HEK293 (cell line): ENCODE measurements at regions not wholly inside any gene's neighbourhood (a gene's known extent, or its start where the extent isn't known, plus 50 kb on each side); places are given as distances from the start of the nearest gene placed in this dataset.

Experiments used
- CTCF ChIA-PET: fragments of 350-600 bp; formaldehyde crosslinking; extraction: SDS; loops from one replicate; lab custom pipeline; 2021; ENCODE audit warnings: antibody characterized with exemption; lab: Yijun Ruan, JAX
- POLR2A ChIA-PET: fragments of 300-600 bp; formaldehyde crosslinking; extraction: SDS; loops from one replicate; lab custom pipeline; 2020; ENCODE audit warnings: antibody characterized with exemption, inconsistent platforms; lab: Yijun Ruan, JAX
- H3K27ac ChIP-seq: fragments of 200-500 bp; sonication (Bioruptor generic); 2 replicates; pipeline ENCODE4 v1.5.1; 2014; ENCODE audit warnings: low read depth, low read length, control low read depth, inconsistent platforms; ENCODE audit errors: extremely low read depth
- H3K36me3 ChIP-seq, 2 experiments: fragments of 200-500 bp in 1 of 2; sonication (Bioruptor generic) in 1 of 2; 1 replicate in 1 of 2; 2 replicates in 1 of 2; pipeline ENCODE4 v1.5.1; 2014 to 2017; ENCODE audit warnings: inconsistent platforms in 2 of 2, low read length in 2 of 2; ENCODE audit not compliant: control insufficient read depth in 2 of 2, insufficient read depth in 1 of 2
- H3K4me1 ChIP-seq: fragments of 200-500 bp; sonication (Bioruptor generic); 2 replicates; pipeline ENCODE4 v1.5.1; 2014; ENCODE audit warnings: mild to moderate bottlenecking, low read length, inconsistent platforms; ENCODE audit not compliant: control insufficient read depth, insufficient read depth
- H3K4me3 ChIP-seq: 2 replicates; pipeline ENCODE4 v1.5.1; 2011; ENCODE audit warnings: low read depth, mild to moderate bottlenecking, control low read depth, low read length, moderate library complexity
- H3K9me3 ChIP-seq: fragments of 200-500 bp; sonication (Bioruptor generic); 2 replicates; pipeline ENCODE4 v1.5.1; 2014; ENCODE audit warnings: low read depth, low read length, inconsistent platforms; ENCODE audit not compliant: control insufficient read depth, insufficient read depth
- BCL11A ChIP-seq: fragments of 450-650 bp; formaldehyde crosslinking; IDR thresholded peaks from 2 replicates; pipeline ENCODE4 v1.5.1; 2016; ENCODE audit warnings: low read depth, missing biosample characterization, missing genetic modification characterization
- GLIS1 ChIP-seq: fragments of 450-650 bp; formaldehyde crosslinking; IDR thresholded peaks from 2 replicates; pipeline ENCODE4 v1.5.1; 2016; ENCODE audit warnings: missing biosample characterization, missing genetic modification characterization
- HOXA7 ChIP-seq: sonication (generic); formaldehyde crosslinking; IDR thresholded peaks from 2 replicates; pipeline ENCODE4 v1.8.1; 2022; ENCODE audit warnings: missing genetic modification reagents, borderline replicate concordance
- IKZF3 ChIP-seq: fragments of 450-650 bp; IDR thresholded peaks from 2 replicates; pipeline ENCODE4 v1.5.0; 2018; ENCODE audit warnings: missing biosample characterization, mild to moderate bottlenecking, missing genetic modification characterization, moderate library complexity
- INSM2 ChIP-seq: fragments of 450-650 bp; formaldehyde crosslinking; IDR thresholded peaks from 2 replicates; pipeline ENCODE4 v1.5.1; 2016; ENCODE audit warnings: missing biosample characterization, missing genetic modification characterization
- MYNN ChIP-seq: fragments of 450-650 bp; formaldehyde crosslinking; IDR thresholded peaks from 2 replicates; pipeline ENCODE4 v1.5.1; 2016; ENCODE audit warnings: missing biosample characterization, missing genetic modification characterization, borderline replicate concordance
- PRDM2 ChIP-seq: fragments of 450-650 bp; formaldehyde crosslinking; IDR thresholded peaks from 2 replicates; pipeline ENCODE4 v1.5.1; 2016; ENCODE audit warnings: missing biosample characterization, missing genetic modification characterization, borderline replicate concordance
- ZIC2 ChIP-seq: fragments of 450-650 bp; formaldehyde crosslinking; IDR thresholded peaks from 2 replicates; pipeline ENCODE4 v1.5.1; 2016; ENCODE audit warnings: missing biosample characterization, missing genetic modification characterization
- ZNF10 ChIP-seq: fragments of 450-650 bp; formaldehyde crosslinking; IDR thresholded peaks from 2 replicates; pipeline ENCODE4 v1.5.1; 2017; ENCODE audit warnings: missing biosample characterization, missing genetic modification characterization
- ZNF184 ChIP-seq: fragments of 450-650 bp; IDR thresholded peaks from 2 replicates; pipeline ENCODE4 v1.5.1; 2018; ENCODE audit warnings: missing biosample characterization, mild to moderate bottlenecking, missing genetic modification characterization
- ZNF2 ChIP-seq: fragments of 450-650 bp; formaldehyde crosslinking; IDR thresholded peaks from 2 replicates; pipeline ENCODE4 v1.5.1; 2016; ENCODE audit warnings: missing biosample characterization, missing genetic modification characterization
- ZNF202 ChIP-seq: fragments of 450-650 bp; formaldehyde crosslinking; IDR thresholded peaks from 2 replicates; pipeline ENCODE4 v1.5.1; 2016; ENCODE audit warnings: missing biosample characterization, missing genetic modification characterization, borderline replicate concordance
- ZNF292 ChIP-seq: fragments of 450-650 bp; formaldehyde crosslinking; IDR thresholded peaks from 2 replicates; pipeline ENCODE4 v1.5.1; 2016; ENCODE audit warnings: low read depth, missing biosample characterization, missing genetic modification characterization, borderline replicate concordance
- ZNF302 ChIP-seq: fragments of 450-650 bp; formaldehyde crosslinking; IDR thresholded peaks from 2 replicates; pipeline ENCODE4 v1.5.1; 2016; ENCODE audit warnings: missing biosample characterization, missing genetic modification characterization, low read depth
- ZNF324 ChIP-seq: fragments of 450-650 bp; formaldehyde crosslinking; IDR thresholded peaks from 2 replicates; pipeline ENCODE4 v1.5.1; 2016; ENCODE audit warnings: missing biosample characterization, missing genetic modification characterization
- ZNF350 ChIP-seq: fragments of 450-650 bp; formaldehyde crosslinking; IDR thresholded peaks from 2 replicates; pipeline ENCODE4 v1.5.0; 2017; ENCODE audit warnings: missing biosample characterization, mild to moderate bottlenecking, missing genetic modification characterization
- ZNF391 ChIP-seq: fragments of 450-650 bp; formaldehyde crosslinking; IDR thresholded peaks from 2 replicates; pipeline ENCODE4 v1.5.1; 2016; ENCODE audit warnings: low read depth, missing biosample characterization, missing genetic modification characterization, borderline replicate concordance
- ZNF529 ChIP-seq: fragments of 450-650 bp; formaldehyde crosslinking; IDR thresholded peaks from 2 replicates; pipeline ENCODE4 v1.5.1; 2017; ENCODE audit warnings: missing genetic modification characterization, missing biosample characterization; ENCODE audit not compliant: insufficient replicate concordance
- ZNF549 ChIP-seq: fragments of 450-650 bp; IDR thresholded peaks from 2 replicates; pipeline ENCODE4 v1.5.1; 2018; ENCODE audit warnings: missing biosample characterization, missing genetic modification characterization, mild to moderate bottlenecking, inconsistent platforms, moderate library complexity
- ZNF600 ChIP-seq: fragments of 450-650 bp; formaldehyde crosslinking; IDR thresholded peaks from 2 replicates; pipeline ENCODE4 v1.5.1; 2016; ENCODE audit warnings: missing biosample characterization, missing genetic modification characterization
- ZNF626 ChIP-seq: fragments of 450-650 bp; sonication (Bioruptor Pico); formaldehyde crosslinking; IDR thresholded peaks from 2 replicates; pipeline ENCODE4 v1.5.1; 2018; ENCODE audit warnings: missing biosample characterization, missing genetic modification characterization, inconsistent platforms
- ZNF658 ChIP-seq: fragments of 450-650 bp; formaldehyde crosslinking; IDR thresholded peaks from 2 replicates; pipeline ENCODE4; 2016; ENCODE audit warnings: missing biosample characterization, missing genetic modification characterization
- ZSCAN5A ChIP-seq: fragments of 450-650 bp; formaldehyde crosslinking; IDR thresholded peaks from 2 replicates; pipeline ENCODE4 v1.5.1; 2016; ENCODE audit warnings: missing biosample characterization, missing genetic modification characterization
- TF ChIP-seq, protein P1 (sequence below): fragments of 450-650 bp; formaldehyde crosslinking; IDR thresholded peaks from 2 replicates; pipeline ENCODE4 v1.5.1; 2016; ENCODE audit warnings: missing biosample characterization, missing genetic modification characterization
- TF ChIP-seq, protein P2 (sequence below): fragments of 450-650 bp; formaldehyde crosslinking; IDR thresholded peaks from 2 replicates; pipeline ENCODE4 v1.5.1; 2017; ENCODE audit warnings: missing biosample characterization, missing genetic modification characterization
- TF ChIP-seq, protein P3 (sequence below): fragments of 450-650 bp; formaldehyde crosslinking; IDR thresholded peaks from 2 replicates; pipeline ENCODE4 v1.5.1; 2016; ENCODE audit warnings: missing biosample characterization, missing genetic modification characterization

DNA sequence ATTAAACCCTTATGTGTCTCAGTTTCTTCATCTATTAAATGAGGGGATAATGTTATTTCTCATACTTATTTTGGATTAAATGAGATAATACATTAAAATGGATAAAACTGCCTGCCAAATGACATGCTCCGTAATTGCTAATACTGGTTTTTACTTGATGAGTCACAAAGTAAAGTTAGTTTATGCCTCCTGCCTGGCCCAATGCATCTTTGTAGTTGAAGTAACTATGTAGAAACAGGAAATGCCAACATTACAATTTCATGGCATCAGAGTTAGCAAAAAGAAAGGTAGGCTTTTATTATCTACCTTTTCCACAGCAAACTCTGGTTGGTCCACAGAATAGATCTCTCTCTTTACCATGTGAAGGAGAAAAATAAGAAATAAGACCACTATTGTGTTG, 214.5 kb downstream of the TBX15 start:
- H3K4me1 ChIP-seq: no peaks in the 10 kb centered on the region
- ChIA-PET POLR2A (no interaction called here), CTCF (no interaction called here)

DNA sequence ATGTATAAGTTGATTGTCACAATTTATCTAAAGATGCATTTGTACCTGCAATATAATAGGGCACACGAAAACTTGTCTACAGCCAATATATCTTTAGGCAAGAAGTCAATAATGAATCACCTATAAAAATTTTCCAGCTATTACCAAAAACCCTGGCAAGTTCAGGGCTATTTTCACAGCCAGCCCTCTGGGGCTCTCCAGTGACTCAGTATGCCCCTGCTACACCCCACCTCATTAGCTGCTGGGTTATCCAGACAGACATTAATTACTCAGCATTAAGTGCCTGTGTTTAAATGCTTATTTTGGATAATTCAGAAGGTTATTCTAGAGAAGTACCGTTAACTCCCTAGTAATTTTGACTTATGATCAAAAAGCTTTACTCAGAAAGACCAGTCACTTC, 220.2 kb downstream of the TBX15 start:
- POLR2A ChIA-PET: no interaction called here
- CTCF ChIA-PET: interaction anchor here (0.5 kb wide), 1 partner anchor 186 kb away, joined by 4 read pairs; no protein-coding TSS in a partner anchor
- TF ChIP-seq PRDM2: no peak
- no peak for TF ChIP-seq ZSCAN5A (tag by site-specific recombination)
- no peak for TF ChIP-seq GLIS1
- TF ChIP-seq ZNF2 (tag by site-specific recombination): no peak
- TF ChIP-seq, protein P1, sequence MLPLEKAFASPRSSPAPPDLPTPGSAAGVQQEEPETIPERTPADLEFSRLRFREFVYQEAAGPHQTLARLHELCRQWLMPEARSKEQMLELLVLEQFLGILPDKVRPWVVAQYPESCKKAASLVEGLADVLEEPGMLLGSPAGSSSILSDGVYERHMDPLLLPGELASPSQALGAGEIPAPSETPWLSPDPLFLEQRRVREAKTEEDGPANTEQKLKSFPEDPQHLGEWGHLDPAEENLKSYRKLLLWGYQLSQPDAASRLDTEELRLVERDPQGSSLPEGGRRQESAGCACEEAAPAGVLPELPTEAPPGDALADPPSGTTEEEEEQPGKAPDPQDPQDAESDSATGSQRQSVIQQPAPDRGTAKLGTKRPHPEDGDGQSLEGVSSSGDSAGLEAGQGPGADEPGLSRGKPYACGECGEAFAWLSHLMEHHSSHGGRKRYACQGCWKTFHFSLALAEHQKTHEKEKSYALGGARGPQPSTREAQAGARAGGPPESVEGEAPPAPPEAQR (tag by site-specific recombination): no peak
- no peak for TF ChIP-seq BCL11A (tag by site-specific recombination)
- TF ChIP-seq ZIC2 (tag by site-specific recombination): no peak
- TF ChIP-seq ZNF529 (tag by site-specific recombination): no peak
- no peak for TF ChIP-seq MYNN (tag by site-specific recombination)
- no peak for TF ChIP-seq ZNF658 (tag by site-specific recombination)
- TF ChIP-seq, protein P2, sequence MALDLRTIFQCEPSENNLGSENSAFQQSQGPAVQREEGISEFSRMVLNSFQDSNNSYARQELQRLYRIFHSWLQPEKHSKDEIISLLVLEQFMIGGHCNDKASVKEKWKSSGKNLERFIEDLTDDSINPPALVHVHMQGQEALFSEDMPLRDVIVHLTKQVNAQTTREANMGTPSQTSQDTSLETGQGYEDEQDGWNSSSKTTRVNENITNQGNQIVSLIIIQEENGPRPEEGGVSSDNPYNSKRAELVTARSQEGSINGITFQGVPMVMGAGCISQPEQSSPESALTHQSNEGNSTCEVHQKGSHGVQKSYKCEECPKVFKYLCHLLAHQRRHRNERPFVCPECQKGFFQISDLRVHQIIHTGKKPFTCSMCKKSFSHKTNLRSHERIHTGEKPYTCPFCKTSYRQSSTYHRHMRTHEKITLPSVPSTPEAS (tag by site-specific recombination): no peak
- no peak for TF ChIP-seq ZNF10 (tag by site-specific recombination)
- no peak for TF ChIP-seq INSM2 (tag by site-specific recombination)

More for the DNA sequence above, 214.5 kb downstream of the TBX15 start:
- no peak overlapping the region for H3K4me3 ChIP-seq
- no peak for TF ChIP-seq ZNF292 (tag by site-specific recombination)
- no peak for TF ChIP-seq ZNF626 (tag by site-specific recombination)
- TF ChIP-seq ZNF184 (tag by site-specific recombination): no peak
- TF ChIP-seq, protein P3, sequence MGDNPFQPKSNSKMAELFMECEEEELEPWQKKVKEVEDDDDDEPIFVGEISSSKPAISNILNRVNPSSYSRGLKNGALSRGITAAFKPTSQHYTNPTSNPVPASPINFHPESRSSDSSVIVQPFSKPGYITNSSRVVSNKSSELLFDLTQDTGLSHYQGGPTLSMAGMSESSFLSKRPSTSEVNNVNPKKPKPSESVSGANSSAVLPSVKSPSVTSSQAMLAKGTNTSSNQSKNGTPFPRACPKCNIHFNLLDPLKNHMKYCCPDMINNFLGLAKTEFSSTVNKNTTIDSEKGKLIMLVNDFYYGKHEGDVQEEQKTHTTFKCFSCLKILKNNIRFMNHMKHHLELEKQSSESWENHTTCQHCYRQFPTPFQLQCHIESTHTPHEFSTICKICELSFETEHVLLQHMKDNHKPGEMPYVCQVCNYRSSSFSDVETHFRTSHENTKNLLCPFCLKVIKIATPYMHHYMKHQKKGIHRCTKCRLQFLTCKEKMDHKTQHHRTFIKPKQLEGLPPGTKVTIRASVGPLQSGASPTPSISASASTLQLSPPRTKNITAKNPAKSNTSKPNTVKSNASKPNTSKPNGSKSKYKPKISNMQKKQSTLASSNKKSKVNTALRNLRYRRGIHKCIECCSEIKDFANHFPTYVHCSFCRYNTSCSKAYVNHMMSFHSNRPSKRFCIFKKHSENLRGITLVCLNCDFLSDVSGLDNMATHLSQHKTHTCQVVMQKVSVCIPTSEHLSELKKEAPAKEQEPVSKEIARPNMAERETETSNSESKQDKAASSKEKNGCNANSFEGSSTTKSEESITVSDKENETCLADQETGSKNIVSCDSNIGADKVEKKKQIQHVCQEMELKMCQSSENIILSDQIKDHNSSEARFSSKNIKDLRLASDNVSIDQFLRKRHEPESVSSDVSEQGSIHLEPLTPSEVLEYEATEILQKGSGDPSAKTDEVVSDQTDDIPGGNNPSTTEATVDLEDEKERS (tag by site-specific recombination): no peak
- no peak for TF ChIP-seq HOXA7 (CRISPR knock-in tag)
- no peak for TF ChIP-seq IKZF3
- TF ChIP-seq ZNF324: no peak
- TF ChIP-seq ZNF302 (tag by site-specific recombination): no peak
- TF ChIP-seq ZNF350 (tag by site-specific recombination): no peak
- no peak for TF ChIP-seq ZNF391
- TF ChIP-seq ZNF202: no peak
- TF ChIP-seq ZNF549 (tag by site-specific recombination): no peak
- no peak for TF ChIP-seq GLIS1
- TF ChIP-seq ZNF600 (tag by site-specific recombination): no peak
- no peaks in the 10 kb centered on the region for H3K9me3 ChIP-seq
- H3K36me3 ChIP-seq: no peaks in the 10 kb centered on the region
- no peak overlapping the region for H3K27ac ChIP-seq

More for the DNA sequence above, 220.2 kb downstream of the TBX15 start:
- H3K36me3 ChIP-seq: no peaks in the 10 kb centered on the region
- H3K9me3 ChIP-seq: 0 out of 2 replicates have a peak, but pooled peaks cover 2% of the 10 kb centered on the region
- no peak overlapping the region for H3K27ac ChIP-seq
- H3K4me3 ChIP-seq: no peak overlapping the region
- H3K4me1 ChIP-seq: no peaks in the 10 kb centered on the region
